ENCODE measurements at regions not wholly inside any gene's neighbourhood (a gene's known extent, or its start where the extent isn't known, plus 50 kb on each side); places are given as distances from the start of the nearest gene placed in this dataset.

DNA sequence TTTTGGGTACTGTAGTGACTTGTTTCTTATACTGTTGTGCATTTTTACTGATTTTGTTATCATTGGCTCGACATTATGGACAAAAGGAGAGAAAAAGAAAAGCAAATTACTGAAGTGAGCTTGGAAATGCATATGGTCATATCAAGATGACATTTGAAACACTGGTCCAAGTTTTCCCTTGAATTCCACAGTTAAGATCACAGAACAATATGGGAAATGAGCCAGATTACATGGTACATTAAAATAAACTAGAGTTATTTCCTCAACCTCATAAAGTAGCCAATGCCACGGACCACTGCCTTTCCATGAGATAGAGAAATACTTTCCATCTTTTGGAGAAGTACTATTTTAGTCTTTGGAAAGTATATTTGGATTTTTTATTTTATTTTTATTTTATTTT lies 62.0 kb upstream of the SGPP2 start:
- TF ChIP-seq EZH2 (IDR thresholded peaks at IDR 0.05; ENCODE audit: borderline replicate concordance, low read depth, low read length, severe bottlenecking), result no peak
- TF ChIP-seq, protein P1, sequence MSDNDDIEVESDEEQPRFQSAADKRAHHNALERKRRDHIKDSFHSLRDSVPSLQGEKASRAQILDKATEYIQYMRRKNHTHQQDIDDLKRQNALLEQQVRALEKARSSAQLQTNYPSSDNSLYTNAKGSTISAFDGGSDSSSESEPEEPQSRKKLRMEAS (IDR thresholded peaks at IDR 0.05; ENCODE audit: insufficient read depth, insufficient read length), result no peak
- TF ChIP-seq, protein P2, sequence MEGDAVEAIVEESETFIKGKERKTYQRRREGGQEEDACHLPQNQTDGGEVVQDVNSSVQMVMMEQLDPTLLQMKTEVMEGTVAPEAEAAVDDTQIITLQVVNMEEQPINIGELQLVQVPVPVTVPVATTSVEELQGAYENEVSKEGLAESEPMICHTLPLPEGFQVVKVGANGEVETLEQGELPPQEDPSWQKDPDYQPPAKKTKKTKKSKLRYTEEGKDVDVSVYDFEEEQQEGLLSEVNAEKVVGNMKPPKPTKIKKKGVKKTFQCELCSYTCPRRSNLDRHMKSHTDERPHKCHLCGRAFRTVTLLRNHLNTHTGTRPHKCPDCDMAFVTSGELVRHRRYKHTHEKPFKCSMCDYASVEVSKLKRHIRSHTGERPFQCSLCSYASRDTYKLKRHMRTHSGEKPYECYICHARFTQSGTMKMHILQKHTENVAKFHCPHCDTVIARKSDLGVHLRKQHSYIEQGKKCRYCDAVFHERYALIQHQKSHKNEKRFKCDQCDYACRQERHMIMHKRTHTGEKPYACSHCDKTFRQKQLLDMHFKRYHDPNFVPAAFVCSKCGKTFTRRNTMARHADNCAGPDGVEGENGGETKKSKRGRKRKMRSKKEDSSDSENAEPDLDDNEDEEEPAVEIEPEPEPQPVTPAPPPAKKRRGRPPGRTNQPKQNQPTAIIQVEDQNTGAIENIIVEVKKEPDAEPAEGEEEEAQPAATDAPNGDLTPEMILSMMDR (IDR thresholded peaks at IDR 0.05; ENCODE audit: extremely low read depth in 1 of 2, insufficient read depth in 1 of 2, low read depth in 1 of 2, low read length in 2 of 2), result no peak
- TF ChIP-seq POLR2A (IDR thresholded peaks at IDR 0.05; ENCODE audit: low read depth, low read length), result no peak
